ENCODE measurements at regions not wholly inside any gene's neighbourhood (a gene's known extent, or its start where the extent isn't known, plus 50 kb on each side); places are given as distances from the start of the nearest gene placed in this dataset.

DNA sequence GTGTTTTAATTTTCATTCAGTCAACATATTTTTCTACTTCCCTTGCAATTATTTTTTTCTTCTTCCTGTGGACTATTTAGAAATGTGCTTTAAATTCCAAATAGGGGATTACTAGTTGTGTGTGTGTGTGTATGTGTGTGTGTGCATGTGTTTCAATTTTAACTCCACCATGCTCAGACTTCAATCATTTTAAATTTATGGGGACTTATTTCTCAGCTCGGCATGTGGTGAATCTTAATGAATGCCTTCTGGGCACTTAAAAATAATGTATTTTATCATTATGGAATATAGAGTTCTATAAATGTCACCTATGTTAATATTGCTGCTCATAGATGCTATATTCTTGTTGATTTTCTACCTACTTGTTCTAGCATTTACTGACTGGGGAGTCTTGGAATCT, 465.6 kb upstream of the PRKX start:
- no peak for TF ChIP-seq POLR2AphosphoS5 (IDR thresholded peaks at IDR 0.05; ENCODE audit: low read depth, low read length)
- TF ChIP-seq, protein P1, sequence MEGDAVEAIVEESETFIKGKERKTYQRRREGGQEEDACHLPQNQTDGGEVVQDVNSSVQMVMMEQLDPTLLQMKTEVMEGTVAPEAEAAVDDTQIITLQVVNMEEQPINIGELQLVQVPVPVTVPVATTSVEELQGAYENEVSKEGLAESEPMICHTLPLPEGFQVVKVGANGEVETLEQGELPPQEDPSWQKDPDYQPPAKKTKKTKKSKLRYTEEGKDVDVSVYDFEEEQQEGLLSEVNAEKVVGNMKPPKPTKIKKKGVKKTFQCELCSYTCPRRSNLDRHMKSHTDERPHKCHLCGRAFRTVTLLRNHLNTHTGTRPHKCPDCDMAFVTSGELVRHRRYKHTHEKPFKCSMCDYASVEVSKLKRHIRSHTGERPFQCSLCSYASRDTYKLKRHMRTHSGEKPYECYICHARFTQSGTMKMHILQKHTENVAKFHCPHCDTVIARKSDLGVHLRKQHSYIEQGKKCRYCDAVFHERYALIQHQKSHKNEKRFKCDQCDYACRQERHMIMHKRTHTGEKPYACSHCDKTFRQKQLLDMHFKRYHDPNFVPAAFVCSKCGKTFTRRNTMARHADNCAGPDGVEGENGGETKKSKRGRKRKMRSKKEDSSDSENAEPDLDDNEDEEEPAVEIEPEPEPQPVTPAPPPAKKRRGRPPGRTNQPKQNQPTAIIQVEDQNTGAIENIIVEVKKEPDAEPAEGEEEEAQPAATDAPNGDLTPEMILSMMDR (IDR thresholded peaks at IDR 0.05), result no peak
- TF ChIP-seq NRF1 (IDR thresholded peaks at IDR 0.05; ENCODE audit: low read depth, low read length), result no peak
- no peak for TF ChIP-seq TAF1 (IDR thresholded peaks at IDR 0.05; ENCODE audit: borderline replicate concordance, low read depth, low read length)
- TF ChIP-seq, protein P2, sequence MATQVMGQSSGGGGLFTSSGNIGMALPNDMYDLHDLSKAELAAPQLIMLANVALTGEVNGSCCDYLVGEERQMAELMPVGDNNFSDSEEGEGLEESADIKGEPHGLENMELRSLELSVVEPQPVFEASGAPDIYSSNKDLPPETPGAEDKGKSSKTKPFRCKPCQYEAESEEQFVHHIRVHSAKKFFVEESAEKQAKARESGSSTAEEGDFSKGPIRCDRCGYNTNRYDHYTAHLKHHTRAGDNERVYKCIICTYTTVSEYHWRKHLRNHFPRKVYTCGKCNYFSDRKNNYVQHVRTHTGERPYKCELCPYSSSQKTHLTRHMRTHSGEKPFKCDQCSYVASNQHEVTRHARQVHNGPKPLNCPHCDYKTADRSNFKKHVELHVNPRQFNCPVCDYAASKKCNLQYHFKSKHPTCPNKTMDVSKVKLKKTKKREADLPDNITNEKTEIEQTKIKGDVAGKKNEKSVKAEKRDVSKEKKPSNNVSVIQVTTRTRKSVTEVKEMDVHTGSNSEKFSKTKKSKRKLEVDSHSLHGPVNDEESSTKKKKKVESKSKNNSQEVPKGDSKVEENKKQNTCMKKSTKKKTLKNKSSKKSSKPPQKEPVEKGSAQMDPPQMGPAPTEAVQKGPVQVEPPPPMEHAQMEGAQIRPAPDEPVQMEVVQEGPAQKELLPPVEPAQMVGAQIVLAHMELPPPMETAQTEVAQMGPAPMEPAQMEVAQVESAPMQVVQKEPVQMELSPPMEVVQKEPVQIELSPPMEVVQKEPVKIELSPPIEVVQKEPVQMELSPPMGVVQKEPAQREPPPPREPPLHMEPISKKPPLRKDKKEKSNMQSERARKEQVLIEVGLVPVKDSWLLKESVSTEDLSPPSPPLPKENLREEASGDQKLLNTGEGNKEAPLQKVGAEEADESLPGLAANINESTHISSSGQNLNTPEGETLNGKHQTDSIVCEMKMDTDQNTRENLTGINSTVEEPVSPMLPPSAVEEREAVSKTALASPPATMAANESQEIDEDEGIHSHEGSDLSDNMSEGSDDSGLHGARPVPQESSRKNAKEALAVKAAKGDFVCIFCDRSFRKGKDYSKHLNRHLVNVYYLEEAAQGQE (IDR thresholded peaks at IDR 0.05; ENCODE audit: low read depth, low read length), result no peak
- TF ChIP-seq YY1 (IDR thresholded peaks at IDR 0.05; ENCODE audit: low read depth), result no peak
- no peak for TF ChIP-seq JUND (IDR thresholded peaks at IDR 0.05)
- no peak for TF ChIP-seq SMC3 (IDR thresholded peaks at IDR 0.05; ENCODE audit: low read depth, low read length)
- no peak for TF ChIP-seq RCOR1 (IDR thresholded peaks at IDR 0.05; ENCODE audit: low read length)

Measured in SK-N-SH (cell line).